ENCODE measurements at regions not wholly inside any gene's neighbourhood (a gene's known extent, or its start where the extent isn't known, plus 50 kb on each side); places are given as distances from the start of the nearest gene placed in this dataset.
"Not testable (repeated sequence)": the region's sequence is repeated elsewhere in the genome, so short reads cannot be mapped to it uniquely, and the experiment has no call there.

- DNase-seq, result no peak
Measured at GRCh38 chr7:51982653-51983052, 666.0 kb upstream of the COBL start.

- no peak for DNase-seq
Measured at GRCh38 chr7:51980812-51981211, 664.2 kb upstream of the COBL start.

GRCh38 chr7:51980313-51980712, 663.7 kb upstream of the COBL start:
- DNase-seq, result no peak

GRCh38 chr7:51977913-51978312, 661.3 kb upstream of the COBL start:
- DNase-seq, result no peak

- no peak for DNase-seq
Measured at GRCh38 chr7:51973939-51974338, 657.3 kb upstream of the COBL start.

- DNase-seq, result peak; percentile 14
Measured at GRCh38 chr7:51973071-51973470, 656.5 kb upstream of the COBL start.

- DNase-seq, result no peak
Measured at GRCh38 chr7:51970961-51971665, 654.5 kb upstream of the COBL start.

GRCh38 chr7:51968461-51968860, 651.9 kb upstream of the COBL start:
- DNase-seq, result no peak

GRCh38 chr7:51965454-51965853, 648.8 kb upstream of the COBL start:
- no peak for DNase-seq

- DNase-seq, result no peak
Measured at GRCh38 chr7:51961804-51962203, 645.2 kb upstream of the COBL start.

- DNase-seq, result no peak
Measured at GRCh38 chr7:51950813-51951212, 634.2 kb upstream of the COBL start.

GRCh38 chr7:51949726-51950644, 633.4 kb upstream of the COBL start:
- DNase-seq, result no peak

GRCh38 chr7:51930834-51931233, 614.2 kb upstream of the COBL start:
- no peak for DNase-seq

GRCh38 chr7:51929818-51930217, 613.2 kb upstream of the COBL start:
- no peak for DNase-seq

GRCh38 chr7:51927738-51928137, 611.1 kb upstream of the COBL start:
- DNase-seq, result no peak

GRCh38 chr7:51918581-51918980, 602.0 kb upstream of the COBL start:
- no peak for DNase-seq

GRCh38 chr7:51901489-51901840, 584.9 kb upstream of the COBL start:
- no peak for DNase-seq

GRCh38 chr7:51900755-51901488, 584.3 kb upstream of the COBL start:
- not testable (repeated sequence) for DNase-seq

GRCh38 chr7:51899611-51900010, 583.0 kb upstream of the COBL start:
- DNase-seq, result no peak

- DNase-seq, result no peak
Measured at GRCh38 chr7:51882412-51882811, 565.8 kb upstream of the COBL start.

GRCh38 chr7:51881309-51881708, 564.7 kb upstream of the COBL start:
- no peak for DNase-seq

- DNase-seq, result no peak
Measured at GRCh38 chr7:51878865-51879264, 562.3 kb upstream of the COBL start.

GRCh38 chr7:51869452-51869851, 552.8 kb upstream of the COBL start:
- DNase-seq, result no peak

GRCh38 chr7:51867117-51867516, 550.5 kb upstream of the COBL start:
- no peak for DNase-seq

Data from NCI-H2029 treated with DMSO at 0.1 percent for 48 hours (cell line).